HG03460 (cell line): ENCODE measurements at regions not wholly inside any gene's neighbourhood (a gene's known extent, or its start where the extent isn't known, plus 50 kb on each side); places are given as distances from the start of the nearest gene placed in this dataset.
"Not testable (repeated sequence)": the region's sequence is repeated elsewhere in the genome, so short reads cannot be mapped to it uniquely, and the experiment has no call there.

Experiments used
- ATAC-seq: cut with Tn5 transposase; IDR thresholded peaks from one replicate; pipeline ENCODE4 v1.9.1; 2021; ENCODE audit not compliant: unreplicated experiment

DNA sequence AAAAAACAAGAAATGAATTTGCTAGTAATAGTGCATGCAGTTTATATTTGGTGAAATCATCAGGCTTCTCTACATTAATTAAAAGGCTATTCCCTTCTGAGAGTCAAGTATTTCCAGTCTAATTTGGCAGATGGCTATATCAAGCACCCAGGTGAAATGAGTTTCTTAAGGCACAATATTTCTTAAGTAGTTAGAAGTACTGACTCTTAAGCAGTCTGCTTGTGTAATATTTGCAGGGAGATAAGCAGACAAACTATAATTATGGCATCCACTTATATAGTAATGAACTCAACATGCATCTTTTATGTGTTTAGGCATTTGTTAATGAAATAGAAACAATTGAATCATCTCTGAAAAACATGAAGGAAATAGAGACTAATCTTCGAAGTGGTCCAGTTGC is 189.2 kb downstream of the UTRN start:
- ATAC-seq, result no peak

DNA sequence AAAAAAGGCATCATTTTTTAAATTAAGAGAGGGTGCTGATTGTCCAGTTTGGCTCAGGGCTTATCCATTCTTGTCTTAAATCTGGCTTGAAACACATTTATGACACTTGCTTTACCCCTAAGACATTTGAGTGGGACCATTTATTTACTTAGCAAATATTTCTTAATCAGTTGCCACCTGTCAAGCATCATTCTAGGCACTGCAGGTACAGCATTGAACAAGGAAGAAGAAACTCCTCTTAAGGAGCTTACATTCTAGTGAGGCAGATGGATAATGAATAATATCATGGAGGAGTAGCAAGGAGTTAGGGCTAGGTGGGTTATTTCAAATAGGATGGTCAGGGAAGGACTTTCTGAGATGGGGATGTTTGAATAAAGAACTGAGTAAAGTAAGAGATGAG is 189.8 kb downstream of the UTRN start:
- no peak for ATAC-seq

DNA sequence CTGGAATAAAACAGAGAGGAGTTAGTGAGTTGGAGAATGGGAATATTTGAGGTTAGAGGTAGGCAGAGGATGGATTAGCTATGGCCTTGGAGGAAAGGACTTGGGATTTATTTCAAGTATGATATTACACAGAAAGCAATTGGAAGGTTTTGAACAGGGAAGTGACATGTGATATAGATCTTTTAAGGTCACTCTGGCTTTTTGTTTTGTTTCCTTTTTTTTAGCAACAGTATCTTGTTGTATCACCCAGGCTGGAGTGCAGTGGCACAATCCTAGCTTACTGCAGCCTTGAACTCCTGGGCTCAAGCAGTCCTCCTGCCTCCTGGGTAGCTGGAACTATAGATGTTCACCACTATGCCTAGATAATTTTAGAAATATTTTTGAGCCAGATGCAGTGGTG is 190.3 kb downstream of the UTRN start:
- no peak for ATAC-seq

DNA sequence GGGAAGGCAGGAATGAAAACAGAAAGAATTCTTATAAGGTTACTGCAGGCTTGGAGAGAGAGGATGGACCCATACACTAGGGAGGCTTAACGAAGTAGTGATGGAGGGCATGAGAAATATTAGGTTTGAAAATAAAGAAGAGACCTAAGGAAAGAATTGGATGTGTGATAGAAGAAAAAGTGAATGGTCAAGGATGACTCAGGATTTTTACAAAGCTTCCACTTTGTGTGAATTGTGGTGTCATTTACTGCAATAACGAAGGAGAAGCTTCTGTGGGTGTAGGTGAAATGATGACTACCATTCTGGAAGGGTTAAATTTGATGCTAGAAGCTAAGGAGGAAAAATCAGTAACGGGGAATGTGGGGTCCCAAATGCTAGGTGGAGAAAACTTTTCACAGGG is 191.2 kb downstream of the UTRN start:
- no peak for ATAC-seq

DNA sequence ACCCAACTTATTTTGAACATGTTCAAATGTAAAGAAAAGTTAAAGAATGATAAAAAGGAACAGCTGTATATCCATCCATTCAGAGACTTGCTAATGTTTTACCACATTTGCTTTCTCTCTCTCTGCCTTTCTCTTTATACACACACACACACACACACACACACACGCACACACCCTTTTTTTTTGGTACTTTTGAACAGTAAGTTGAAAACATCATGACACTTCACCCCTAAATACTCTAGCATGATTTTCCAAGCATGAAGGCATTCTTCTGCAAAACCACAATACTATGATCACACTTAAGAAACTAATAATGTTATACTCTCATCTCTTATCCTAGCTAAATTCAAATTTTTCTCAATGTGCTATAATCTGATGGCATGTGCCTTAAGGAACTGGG is 192.3 kb downstream of the UTRN start:
- no peak for ATAC-seq

DNA sequence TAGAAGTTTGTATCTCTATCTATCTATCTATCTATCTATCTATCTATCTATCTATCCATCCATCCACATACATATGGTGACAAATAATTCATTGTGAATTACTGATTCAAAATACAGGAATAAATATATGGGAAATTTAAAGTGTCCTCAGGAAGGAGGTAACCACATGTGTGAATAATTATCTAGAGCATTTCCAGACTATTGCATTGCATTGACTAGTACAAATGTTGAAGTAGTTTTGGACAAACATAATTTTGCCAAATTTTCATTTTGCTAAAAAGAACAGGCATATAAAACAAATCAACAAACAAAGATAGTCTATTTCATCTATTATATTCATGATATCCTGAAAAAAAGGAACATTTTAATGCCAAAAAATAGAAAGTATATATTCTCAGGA is 192.7 kb downstream of the UTRN start:
- ATAC-seq, result no peak

DNA sequence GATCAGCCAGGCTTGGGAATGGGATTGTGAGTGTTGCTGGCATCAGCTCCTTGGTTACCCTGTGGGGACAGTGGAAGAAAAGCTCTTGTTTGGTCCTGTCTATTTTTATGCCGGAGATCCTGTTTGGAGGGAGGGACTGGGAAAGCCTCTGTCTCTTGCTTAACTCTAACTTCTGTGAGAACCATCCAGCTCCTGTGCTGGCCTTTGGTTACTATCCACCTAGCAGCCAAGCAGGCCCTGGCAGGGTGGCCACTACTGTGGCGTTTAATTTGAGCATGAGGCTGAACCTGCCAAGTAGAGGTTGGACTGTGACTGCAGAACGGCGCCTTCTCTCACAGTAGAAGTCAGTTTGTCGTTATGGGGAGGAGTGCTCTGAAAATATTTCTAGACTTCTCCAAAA is 193.3 kb downstream of the UTRN start:
- ATAC-seq, result no peak

DNA sequence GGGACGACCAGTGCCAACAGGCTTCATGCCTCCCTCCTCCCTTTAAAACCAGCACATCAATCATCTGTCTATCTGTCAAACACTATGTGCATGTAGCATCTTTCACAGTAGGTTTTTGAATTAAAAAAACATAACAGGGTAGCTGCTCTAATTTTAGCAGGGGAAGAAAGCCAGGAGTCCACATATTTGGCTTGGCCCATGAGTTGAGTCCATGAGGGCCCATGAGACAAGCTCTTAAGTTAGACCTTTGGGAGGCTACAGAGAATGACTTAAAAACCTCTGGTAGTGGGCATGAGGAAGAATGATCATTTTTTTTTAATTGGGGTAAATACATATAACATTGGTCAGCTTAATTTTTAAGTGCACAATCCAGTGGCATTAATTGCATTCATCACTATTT is 194.9 kb downstream of the UTRN start:
- no peak for ATAC-seq

DNA sequence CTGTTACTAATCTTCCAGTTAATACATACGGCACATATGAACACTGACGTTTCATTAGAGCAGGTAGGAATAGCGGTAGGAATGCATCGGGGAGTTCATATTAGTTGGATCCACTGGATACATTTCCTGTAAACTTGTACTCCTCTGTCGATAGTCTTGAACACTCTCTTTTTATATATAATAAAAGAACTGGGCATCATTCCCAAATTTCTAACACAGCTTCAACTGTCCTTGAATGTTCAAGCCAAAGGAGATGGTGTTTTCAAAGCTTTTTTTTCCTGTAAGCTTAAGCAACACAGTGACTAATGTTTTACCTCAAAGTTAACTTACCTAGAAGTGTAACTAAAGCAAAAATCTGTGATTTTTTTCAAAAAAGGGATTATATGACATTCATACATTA is 195.3 kb downstream of the UTRN start:
- ATAC-seq, result no peak

DNA sequence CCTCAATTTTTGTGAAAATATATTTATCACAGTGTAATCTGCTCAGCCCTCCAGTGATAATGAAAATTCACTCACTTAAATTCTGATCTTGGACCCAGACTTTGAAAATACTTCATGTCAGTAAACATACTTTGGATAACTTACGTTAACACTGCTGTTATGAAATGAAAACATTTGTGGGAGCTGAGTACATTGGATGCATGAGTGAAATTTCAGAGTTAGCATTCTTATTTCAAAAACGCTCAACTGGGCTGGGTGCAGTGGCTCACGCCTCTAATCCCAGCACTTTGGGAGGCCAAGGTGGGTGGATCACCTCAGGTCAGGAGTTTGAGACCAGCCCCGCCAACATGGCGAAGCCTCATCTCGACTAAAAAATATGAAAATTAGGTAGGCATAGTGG is 196.4 kb downstream of the UTRN start:
- no peak for ATAC-seq

DNA sequence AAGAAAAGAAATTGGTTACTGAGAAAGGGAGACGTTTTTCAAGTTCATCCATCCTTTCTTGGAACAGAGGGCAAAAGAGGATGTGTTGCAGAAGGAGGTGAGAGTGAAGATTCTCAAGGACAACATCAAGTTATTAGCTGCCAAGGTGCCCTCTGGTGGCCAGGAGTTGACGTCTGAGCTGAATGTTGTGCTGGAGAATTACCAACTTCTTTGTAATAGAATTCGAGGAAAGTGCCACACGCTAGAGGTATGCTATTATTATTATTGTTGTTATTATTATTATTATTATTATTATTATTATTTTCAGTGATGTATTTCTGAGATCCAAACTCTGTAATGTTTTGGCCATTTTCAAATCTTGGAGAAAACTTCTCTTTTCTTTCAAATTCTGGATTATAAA is 197.0 kb downstream of the UTRN start:
- ATAC-seq, result peak; percentile 75

DNA sequence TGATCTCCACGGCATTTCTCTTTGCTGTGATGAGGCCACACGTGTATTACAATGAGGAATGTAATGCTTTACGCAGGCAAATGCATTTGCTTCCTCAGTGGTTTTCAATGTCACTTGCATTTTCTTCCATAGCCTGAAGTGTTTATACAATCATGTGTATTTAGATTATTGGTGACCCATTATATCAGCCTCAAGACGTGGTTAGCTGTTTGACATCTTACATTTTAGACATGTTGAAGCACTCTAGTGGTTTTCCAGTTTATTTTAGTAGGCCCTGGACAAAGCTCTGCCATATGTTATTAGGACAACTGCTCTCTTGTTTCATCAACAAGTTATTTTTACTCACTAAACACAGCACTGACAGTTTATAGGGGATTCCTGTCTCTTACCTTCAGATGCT is 200.4 kb downstream of the UTRN start:
- no peak for ATAC-seq

DNA sequence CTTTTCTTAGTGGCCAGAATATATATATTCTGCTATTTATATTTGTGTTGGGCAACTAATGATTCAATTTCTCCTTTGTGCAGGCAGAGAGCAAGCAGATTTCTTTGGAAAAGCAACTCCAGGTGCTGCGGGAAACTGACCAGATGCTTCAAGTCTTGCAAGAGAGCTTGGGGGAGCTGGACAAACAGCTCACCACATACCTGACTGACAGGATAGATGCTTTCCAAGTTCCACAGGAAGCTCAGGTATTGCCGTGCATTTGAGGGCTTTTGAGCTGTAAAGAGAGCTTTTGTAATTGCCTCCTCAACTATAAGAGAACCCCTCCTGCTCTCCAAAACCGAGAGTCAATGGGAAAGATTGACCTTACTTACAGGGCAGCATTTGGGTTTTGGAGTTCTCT is 203.5 kb downstream of the UTRN start:
- no peak for ATAC-seq

DNA sequence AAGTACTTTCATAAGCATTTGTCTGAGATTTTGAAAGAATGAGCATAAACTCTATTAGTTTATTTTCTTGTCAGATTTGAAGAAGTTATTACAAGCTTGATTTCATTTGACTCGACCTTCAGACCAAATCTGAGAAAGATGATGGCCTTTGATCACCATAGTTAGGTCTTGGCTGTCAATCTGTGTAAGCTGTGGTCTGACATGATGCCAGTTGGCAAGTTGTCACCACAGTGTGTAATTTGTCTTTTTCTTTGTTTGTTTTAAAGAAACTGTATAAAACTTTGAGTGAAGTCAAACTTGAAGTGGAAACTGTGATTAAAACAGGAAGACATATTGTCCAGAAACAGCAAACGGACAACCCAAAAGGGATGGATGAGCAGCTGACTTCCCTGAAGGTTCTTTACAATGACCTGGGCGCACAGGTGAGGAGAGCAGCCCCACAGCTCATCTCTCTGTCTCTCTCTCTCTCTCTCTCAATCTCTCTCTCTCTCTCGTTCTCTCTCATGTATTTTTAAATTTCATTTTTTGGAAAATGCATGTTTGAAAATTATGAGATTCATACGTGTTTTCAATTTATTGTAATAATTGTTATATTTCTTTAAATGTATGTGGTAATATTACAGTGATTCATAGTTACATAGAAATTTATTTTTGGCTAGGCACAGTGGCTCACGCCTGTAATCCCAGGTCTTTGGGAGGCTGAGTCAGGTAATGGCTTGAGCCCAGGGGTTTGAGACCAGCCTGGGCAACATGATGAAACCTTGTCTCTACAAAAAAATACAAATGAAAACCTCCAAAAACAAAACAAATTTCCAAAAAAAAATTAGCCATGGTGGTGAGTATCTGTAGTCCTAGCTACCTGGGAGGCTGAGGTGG is 208.1 kb downstream of the UTRN start:
- no peak for ATAC-seq

DNA sequence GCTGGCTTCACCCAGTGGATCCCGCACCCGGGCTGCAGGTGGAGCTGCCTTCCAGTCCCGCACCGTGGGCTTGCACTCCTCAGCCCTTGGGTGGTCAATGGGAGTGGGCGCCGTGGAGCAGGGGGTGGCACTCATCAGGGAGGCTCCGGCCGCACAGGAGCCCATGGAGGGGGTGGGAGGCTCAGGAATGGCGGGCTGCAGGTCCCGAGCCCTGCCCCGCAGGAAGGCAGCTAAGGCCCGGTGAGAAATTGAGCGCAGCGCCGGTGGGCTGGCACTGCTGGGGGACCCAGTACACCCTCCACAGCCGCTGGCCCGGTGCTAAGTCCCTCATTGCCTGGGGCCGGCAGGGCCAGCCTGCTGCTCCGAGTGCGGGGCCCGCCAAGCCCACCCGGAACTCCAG is 209.9 kb downstream of the UTRN start:
- ATAC-seq, result not testable (repeated sequence)

DNA sequence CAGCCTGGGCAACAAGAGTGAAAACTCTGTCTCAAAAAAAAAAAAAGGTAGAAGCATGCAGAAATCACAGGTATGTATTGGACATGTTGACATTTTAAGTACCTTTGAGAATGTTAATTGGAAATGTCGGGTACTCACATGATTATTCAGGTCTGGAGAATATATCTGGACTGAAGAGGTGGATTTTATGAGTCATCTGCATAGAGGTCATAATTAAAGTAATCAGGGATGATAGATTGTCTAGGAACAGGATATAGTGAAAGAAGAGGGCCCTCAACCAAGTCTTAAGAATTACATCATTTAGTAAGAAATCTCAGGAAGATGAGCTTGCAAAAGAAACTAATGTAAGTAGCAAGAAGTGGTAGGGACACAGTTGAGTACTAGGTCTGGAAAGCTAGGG is 212.5 kb downstream of the UTRN start:
- no peak for ATAC-seq

DNA sequence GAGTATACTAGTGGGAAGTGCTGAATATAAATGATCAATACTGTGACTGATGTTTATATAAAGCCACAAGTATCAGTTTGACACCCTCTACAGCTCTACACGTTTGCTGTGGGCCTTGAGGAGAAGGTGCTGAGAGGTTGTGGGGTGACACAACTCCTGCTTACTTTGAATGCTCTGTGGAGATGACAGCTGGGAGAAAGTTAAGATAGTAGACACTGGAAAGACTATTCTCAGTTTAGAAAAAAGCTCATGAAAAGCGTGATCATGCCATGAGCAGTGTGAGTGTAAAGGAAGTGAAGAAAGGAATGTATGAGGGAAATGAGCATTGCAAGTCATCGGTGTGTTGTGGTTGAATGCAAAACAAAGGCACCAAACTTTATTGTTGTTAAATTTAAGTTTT is 215.8 kb downstream of the UTRN start:
- ATAC-seq, result no peak

DNA sequence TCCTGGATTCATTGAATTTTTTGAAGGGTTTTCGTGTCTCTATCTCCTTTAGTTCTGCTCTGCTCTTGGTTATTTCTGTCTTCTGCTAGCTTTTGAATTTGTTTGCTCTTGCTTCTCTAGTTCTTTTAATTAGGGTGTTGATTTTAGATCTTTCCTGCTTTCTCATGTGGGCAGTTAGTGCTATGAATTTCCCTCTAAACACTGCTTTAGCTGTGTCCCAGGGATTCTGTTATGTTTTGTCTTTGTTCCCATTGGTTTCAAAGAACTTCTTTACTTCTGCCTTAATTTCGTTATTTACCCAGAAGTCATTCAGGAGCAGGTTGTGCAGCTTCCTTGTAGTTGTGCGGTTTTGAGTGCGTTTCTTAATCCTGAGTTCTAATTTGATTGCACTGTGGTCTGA is 220.1 kb downstream of the UTRN start:
- not testable (repeated sequence) for ATAC-seq

DNA sequence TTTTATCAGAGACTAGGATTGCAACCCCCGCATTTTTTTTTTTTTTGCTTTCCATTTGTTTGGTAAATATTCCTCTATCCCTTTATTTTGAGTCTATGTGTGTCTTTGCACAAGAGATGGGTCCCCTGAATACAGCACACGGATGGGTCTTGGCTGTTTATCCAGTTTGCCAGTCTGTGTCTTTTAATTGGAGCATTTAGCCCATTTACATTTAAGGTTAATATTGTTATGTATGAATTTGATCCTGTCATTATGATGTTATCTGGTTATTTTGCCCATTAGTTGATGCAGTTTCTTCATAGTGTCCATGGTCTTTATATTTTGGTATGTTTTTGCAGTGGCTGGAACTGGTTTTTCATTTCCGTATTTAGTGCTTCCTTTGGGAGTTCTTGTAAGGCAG is 220.9 kb downstream of the UTRN start:
- ATAC-seq, result not testable (repeated sequence)

DNA sequence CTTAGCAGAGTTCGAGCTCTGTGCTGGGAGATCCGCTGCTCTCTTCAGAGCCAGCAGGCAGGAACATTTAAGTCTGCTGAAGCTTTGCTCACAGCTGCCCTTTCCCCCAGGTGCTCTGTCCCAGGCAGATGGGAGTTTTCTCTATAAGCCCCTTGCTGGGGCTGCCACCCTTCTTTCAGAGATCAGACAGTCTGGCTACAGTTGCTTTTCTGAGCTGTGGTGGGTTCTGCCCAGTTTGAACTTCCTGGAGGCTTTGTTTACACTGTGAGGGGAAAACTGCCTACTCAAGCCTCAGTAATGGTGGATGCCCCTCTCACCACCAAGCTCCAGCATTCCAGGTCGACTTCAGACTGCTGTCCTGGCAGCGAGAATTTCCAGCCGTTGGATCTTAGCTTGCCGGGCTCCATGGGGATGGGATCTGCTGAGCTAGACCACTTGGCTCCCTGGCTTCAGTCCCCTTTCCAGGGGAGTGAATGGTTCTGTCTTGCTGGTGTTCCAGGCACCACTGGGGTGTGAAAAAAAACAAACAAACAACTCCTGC is 222.7 kb downstream of the UTRN start:
- not testable (repeated sequence) for ATAC-seq

DNA sequence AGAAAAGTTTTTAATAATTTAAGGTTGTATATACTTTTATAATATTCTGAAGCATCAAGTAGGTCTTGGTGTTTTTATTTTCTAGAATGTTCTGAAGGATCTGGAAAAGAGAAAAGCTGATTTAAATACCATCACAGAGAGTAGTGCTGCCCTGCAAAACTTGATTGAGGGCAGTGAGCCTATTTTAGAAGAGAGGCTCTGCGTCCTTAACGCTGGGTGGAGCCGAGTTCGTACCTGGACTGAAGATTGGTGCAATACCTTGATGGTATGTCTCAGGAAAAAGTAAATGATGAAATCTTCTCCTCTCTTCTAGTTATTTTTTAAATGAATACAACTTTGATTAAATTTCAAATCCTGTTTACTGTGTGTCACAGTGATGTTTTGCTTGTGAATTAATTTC is 225.7 kb downstream of the UTRN start:
- no peak for ATAC-seq

DNA sequence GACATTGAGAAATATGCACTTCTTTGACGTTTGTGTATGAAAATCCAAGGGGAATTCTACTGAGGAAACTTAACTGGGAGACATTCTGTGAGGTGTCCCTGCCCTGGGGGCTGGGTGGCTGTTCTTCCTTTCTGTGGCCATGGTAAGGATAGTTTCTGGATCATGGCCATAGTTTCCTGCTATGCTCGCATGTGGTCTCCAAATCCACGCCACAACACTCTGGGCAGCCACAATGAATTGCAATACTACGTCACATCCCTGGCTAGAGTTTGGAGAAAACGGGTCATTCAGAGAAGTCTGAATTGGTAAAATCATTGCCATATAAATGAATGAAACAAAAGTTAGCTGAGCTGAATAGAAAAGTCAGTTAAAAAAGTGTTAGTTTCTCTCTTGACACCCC is 230.6 kb downstream of the UTRN start:
- ATAC-seq, result no peak

DNA sequence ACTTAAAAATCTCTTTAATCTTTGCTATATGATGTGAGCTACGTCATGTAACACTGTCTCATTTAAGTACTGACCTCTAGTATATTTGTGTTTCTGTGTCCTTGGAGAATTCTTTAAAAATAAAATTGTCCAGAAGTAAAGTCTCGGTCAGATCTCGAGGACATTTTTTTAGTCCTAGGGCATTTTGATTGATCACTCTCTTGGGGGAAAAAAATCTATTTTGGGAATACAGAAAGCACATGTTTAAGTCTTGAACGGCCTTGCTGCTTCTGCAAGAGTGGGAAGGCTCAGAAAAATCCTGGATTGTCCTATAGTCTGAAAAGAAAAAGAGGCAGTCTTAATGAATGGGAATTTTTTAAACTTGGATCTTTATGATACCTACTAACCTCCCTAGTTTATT is 234.3 kb downstream of the UTRN start:
- ATAC-seq, result no peak
